ENCODE measurements at regions not wholly inside any gene's neighbourhood (a gene's known extent, or its start where the extent isn't known, plus 50 kb on each side); places are given as distances from the start of the nearest gene placed in this dataset.

DNA sequence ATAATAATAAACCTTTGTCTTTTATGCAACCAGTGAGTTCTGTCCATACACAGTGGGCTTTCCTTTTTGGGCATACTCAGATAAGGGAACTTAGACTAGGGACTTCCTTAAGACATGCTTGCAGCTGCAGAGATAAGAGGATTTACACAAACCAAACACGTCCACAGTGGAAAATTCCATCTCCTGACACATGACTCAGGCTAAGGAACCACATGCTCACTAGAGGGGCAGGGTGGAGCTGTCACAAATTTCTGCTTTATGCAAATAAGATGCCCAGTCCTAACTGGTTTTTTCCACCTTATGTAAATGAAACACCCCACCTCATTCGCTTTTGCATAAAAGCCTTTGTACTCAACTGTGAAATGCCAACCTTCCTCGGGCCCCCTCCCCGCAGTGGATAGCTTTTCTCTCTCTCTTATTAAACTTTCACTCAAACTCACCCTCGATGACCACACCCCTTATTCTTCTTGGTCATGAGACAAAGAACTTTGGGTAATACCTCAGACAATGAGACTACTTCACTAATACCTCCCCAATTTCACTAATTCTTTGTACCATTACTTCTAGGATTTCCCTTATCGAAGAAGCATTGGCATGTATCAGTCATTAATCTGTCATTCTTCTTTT is 170.3 kb upstream of the FTMT start (continued):
- TF ChIP-seq FOXJ3 (CRISPR knock-in tag; IDR thresholded peaks at IDR 0.05) (no peak), TBL1XR1 (IDR thresholded peaks at IDR 0.05; ENCODE audit: low read length in 2 of 2) (no peak), YBX1 (IDR thresholded peaks at IDR 0.05) (no peak), TRIM24 (IDR thresholded peaks at IDR 0.05) (peak; percentile 38 to 51; a peak in 2 of 4 replicates), MAFF (IDR thresholded peaks at IDR 0.05; ENCODE audit: low read length) (no peak), HDGF (IDR thresholded peaks at IDR 0.05) (no peak), MXI1 (IDR thresholded peaks at IDR 0.05; ENCODE audit: low read depth, low read length) (no peak)
- TF ChIP-seq, protein P1, sequence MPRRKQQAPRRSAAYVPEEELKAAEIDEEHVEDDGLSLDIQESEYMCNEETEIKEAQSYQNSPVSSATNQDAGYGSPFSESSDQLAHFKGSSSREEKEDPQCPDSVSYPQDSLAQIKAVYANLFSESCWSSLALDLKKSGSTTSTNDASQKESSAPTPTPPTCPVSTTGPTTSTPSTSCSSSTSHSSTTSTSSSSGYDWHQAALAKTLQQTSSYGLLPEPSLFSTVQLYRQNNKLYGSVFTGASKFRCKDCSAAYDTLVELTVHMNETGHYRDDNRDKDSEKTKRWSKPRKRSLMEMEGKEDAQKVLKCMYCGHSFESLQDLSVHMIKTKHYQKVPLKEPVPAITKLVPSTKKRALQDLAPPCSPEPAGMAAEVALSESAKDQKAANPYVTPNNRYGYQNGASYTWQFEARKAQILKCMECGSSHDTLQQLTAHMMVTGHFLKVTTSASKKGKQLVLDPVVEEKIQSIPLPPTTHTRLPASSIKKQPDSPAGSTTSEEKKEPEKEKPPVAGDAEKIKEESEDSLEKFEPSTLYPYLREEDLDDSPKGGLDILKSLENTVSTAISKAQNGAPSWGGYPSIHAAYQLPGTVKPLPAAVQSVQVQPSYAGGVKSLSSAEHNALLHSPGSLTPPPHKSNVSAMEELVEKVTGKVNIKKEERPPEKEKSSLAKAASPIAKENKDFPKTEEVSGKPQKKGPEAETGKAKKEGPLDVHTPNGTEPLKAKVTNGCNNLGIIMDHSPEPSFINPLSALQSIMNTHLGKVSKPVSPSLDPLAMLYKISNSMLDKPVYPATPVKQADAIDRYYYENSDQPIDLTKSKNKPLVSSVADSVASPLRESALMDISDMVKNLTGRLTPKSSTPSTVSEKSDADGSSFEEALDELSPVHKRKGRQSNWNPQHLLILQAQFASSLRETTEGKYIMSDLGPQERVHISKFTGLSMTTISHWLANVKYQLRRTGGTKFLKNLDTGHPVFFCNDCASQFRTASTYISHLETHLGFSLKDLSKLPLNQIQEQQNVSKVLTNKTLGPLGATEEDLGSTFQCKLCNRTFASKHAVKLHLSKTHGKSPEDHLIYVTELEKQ (CRISPR knock-in tag; IDR thresholded peaks at IDR 0.05) = no peak
- TF ChIP-seq, protein P2, sequence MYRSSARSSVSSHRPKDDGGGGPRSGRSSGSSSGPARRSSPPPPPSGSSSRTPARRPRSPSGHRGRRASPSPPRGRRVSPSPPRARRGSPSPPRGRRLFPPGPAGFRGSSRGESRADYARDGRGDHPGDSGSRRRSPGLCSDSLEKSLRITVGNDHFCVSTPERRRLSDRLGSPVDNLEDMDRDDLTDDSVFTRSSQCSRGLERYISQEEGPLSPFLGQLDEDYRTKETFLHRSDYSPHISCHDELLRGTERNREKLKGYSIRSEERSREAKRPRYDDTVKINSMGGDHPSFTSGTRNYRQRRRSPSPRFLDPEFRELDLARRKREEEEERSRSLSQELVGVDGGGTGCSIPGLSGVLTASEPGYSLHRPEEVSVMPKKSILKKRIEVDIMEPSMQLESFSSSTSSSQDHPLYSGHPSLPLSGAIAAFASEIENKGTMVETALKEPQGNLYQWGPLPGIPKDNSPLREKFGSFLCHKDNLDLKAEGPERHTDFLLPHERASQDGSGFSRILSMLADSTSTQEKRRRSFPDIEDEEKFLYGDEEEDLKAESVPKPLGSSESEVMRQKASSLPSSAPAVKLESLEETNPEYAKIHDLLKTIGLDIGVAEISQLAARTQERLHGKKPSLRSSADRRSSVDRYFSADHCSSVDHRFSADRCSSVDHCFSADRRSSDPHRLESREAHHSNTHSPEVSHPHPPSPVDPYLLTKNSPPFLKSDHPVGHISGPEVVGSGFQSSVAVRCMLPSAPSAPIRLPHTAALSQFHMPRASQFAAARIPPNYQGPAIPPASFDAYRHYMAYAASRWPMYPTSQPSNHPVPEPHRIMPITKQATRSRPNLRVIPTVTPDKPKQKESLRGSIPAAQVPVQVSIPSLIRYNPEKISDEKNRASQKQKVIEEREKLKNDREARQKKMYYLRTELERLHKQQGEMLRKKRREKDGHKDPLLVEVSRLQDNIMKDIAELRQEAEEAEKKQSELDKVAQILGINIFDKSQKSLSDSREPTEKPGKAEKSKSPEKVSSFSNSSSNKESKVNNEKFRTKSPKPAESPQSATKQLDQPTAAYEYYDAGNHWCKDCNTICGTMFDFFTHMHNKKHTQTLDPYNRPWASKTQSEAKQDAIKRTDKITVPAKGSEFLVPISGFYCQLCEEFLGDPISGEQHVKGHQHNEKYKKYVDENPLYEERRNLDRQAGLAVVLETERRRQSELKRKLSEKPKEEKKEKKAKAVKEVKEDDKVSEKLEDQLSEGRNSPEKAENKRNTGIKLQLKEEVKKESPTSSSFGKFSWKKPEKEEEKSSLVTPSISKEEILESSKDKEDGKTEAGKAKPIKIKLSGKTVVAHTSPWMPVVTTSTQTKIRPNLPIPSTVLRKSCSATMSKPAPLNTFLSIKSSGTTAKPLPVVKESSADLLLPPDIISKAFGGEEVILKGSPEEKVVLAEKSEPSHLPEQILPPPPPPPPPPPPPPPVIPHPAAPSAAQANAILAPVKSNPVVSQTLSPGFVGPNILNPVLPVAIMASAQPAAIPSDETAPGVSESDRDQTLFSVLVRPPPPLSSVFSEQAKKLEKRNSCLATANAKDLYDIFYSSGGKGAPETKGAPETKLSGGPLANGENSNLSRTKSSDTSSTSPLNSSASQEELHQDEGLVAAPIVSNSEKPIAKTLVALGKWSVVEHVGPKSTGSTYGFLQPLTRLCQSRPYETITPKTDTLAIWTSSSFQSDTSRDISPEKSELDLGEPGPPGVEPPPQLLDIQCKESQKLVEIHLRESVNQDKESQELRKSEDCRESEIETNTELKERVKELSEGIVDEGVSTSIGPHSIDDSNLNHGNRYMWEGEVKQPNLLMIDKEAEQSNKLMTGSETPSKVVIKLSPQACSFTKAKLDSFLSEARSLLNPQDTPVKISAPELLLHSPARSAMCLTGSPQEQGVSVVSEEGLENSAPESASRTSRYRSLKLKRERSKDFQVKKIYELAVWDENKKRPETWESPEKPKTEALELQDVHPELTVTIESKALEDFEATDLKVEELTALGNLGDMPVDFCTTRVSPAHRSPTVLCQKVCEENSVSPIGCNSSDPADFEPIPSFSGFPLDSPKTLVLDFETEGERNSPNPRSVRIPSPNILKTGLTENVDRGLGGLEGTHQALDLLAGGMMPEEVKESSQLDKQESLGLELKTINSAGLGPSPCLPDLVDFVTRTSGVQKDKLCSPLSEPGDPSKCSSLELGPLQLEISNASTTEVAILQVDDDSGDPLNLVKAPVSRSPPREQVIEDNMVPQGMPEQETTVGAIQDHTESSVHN (IDR thresholded peaks at IDR 0.05; ENCODE audit: borderline replicate concordance in 1 of 2, low read depth in 1 of 2) = no peak

Data from K562 (cell line).